HG03520 (cell line): ENCODE measurements at regions not wholly inside any gene's neighbourhood (a gene's known extent, or its start where the extent isn't known, plus 50 kb on each side); places are given as distances from the start of the nearest gene placed in this dataset.
"Not testable (repeated sequence)": the region's sequence is repeated elsewhere in the genome, so short reads cannot be mapped to it uniquely, and the experiment has no call there.

Experiments
- ATAC-seq: cut with Tn5 transposase; IDR thresholded peaks from one replicate; pipeline ENCODE4 v1.9.1; 2021; ENCODE audit warnings: mild to moderate bottlenecking, moderate library complexity; ENCODE audit not compliant: unreplicated experiment

DNA sequence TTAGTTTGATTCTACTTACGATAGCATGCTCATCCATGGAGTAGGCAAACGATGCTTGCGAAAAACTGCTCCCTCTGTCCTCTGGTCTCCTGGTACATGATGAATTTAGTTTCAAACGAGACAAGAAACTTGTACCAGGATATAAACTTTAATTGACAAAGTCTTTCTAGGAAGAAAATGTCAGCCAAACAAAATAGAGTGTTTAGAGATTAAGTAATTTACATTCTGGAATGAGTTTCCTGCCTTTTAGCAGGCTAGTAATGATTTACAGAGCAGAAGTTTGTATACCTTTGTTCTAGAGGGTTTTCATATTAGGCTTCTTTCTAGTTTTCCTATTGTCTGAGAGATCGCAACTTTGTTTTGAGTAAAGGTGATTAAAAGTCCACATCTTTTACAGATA lies 206.9 kb downstream of the RPL10L start:
- ATAC-seq = no peak

DNA sequence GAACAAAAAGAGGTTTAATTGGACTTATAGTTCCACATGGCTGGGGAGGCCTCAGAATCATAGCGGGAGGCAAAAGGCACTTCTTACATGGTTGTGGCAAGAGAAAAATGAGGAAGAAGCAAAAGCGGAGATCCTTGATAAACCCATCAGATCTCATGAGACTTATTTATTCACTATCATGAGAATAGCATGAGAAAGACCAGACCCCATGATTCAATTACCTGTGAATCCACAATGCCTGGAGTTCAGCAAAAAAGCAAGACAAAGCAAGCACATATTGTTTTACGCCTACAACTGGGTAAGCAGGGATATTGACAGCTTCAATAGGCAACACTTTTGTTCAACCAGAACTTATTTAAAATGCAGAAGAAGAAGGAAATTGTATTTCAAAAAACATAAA lies 218.2 kb downstream of the RPL10L start:
- no peak for ATAC-seq

DNA sequence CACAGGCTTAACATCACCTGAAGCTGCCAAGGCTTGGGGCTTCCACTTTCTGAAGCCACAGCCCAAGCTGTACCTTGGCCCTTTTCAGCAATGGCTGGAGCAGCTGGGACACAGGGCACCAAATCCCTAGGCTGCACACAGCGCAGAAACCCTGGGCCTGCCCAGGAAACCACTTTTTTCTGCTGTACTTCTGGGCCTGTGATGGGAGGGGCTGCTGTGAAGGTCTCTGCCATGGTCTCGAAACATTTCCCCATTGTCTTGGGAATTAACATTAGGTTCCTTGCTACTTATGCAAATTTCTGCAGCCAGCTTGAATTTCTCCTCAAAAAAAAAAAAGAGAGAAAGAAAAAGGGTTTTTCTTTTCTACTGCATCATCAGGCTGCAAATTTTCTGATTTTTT lies 219.1 kb downstream of the RPL10L start:
- ATAC-seq = no peak

DNA sequence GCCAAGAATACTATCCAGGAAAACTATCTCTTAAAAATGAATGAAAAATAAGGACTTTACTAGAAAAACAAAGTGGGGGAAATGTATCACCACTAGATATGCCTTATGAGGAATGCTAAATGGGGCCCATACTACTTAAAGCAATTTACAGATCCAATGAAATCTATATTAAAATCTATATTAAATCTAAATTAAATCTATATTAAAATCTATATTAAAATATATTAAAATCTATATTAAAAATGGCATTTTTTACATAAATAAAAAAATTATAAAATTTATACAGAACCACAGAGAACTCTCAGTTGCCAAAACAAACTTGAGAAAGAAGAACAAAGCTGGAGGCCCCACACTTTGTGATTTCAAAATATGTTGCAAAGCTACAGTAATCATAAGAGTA lies 234.5 kb downstream of the RPL10L start:
- no peak for ATAC-seq

DNA sequence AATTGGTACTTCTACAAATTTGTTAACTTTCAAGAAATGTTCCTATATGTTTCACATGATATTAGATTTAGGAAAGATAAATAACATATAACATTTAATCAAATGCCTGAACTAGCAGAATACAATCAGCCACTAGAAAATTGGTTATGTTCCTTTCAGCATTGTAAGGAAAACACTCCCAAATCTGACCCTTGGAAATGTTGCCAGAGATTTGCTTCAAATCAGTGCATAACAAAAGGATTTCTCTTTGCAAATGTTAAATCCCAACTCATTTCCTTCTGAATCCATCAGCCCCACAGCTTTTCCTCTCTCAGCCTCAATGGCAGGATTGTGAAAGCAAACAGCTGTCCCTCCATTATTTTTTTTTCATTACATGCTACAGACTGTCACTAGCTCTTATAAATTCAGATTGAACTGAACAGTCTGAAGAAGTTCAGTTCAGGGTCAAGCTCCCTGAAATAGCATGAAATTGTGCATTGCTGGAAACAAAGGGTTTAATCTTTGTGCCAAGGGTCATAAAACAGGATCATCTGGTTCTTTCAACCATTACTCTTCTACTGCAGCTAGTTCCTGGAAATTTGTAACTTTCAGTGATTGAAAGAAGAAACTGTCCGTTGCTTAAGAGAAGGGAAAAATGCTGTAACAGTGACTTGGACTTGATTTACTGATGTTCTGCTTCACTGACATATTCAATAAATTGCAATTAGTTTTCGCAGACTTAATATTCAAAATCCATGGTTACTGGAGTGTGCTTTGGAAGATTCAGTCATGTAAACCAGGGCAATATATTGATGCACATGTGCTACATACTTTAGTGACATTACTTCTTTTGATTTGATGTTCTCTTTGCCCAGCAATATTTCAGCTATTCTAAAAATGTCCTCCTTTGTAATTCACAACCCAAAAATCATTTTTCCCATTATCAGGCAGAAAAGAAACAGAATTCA lies 246.4 kb downstream of the RPL10L start:
- ATAC-seq = no peak

DNA sequence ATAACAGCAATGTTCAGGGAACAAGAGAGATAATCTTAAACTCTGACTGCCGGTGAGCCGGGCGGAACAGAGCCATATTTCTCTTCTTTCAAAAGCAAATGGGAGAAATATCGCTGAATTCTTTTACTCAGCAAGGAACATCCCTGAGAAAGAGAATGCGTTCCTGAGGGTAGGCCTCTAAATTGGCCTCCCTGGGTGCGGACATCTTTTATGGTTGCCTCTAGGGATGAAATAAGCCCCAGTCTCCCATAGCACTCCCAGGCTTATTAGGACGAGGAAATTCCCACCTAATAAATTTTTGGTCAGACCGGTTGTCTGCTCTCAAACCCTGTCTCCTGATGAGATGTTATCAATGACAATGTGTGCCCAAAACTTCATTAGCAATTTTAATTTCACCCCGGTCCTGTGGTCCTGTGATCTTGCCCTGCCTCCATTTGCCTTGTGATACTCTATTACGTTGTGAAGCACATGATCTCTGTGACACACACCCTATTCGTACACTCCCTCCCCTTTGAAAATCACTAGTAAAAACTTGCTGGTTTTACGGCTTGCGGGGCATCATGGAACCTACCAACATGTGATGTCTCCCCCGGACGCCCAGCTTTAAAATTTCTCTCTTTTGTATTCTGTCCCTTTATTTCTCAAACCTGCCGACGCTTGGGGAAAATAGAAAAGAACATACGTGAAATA lies 249.4 kb downstream of the RPL10L start:
- ATAC-seq = not testable (repeated sequence)

DNA sequence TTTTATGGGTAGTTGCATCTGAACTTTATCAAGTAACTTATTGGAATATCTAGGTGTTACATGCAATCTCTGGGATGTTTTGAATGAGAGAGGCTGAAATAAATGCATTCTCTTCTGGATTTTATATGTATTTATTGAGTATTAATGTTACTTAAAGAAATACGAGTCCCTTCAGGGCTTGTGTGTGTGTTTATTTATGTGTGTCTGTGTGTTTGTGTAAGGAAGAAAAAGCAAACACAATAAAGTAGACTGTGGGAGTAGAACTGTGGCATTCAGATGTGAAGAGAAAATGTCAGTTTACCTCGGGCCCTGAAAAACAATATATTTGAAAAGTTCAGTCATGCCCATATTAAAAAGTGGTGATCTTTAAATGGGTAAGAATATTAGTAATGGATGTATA lies 250.5 kb downstream of the RPL10L start:
- no peak for ATAC-seq

DNA sequence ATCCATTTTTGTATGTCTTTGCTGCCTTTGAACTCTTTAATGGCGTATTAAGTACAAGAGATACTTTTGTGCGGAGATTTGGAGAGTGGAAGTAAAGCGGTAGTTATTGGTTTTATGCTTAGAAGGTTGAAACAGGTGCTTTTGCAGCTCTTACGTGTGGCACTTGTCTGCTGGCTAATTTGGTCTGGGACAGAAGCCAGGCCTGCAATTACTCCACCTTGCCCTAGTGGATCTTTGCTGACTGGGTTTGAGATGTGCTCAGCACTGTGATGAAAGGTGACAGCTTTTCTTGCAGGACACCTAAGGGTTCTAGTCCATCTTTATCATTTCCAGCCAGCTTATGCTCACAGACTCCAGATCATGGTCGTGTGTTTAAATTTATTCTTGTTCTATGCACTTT lies 252.5 kb downstream of the RPL10L start:
- no peak for ATAC-seq

DNA sequence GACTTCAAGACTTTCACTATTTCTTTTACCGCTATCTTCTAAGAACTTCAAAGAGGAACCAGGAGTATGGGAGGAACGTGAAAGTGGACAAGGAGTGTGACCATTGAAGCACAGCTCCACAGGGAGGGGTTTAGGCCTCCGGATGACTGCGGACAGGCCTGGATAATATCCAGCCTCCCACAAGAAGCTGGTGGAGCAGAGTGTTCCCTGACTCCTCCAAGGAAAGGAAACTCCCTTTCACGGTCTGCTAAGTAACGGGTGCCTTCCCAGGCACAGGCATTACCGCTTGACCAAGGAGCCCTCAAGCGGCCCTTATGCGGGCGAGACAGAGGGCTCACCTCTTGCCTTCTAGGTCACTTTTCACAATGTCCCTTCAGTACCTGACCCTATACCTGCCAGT lies 267.0 kb downstream of the RPL10L start:
- no peak for ATAC-seq

DNA sequence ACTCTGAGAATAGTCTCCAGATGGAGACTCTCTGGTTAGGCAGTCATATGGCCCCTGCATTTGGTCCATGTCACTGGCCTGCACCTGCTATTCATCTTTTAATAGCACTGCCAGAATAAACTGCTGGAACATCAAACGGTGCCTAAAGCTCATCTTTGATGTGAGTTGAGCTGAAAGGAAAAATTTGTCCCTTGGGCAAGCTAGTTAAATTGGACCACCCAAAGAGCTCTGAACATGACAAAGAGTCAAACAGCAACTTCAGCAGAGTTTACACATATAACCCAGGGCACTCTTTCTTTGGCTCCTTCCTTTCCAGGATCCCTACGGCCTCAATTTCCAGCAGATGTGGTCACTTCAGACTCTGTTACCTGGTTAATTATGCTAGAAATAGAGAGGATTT lies 269.9 kb downstream of the RPL10L start:
- no peak for ATAC-seq

DNA sequence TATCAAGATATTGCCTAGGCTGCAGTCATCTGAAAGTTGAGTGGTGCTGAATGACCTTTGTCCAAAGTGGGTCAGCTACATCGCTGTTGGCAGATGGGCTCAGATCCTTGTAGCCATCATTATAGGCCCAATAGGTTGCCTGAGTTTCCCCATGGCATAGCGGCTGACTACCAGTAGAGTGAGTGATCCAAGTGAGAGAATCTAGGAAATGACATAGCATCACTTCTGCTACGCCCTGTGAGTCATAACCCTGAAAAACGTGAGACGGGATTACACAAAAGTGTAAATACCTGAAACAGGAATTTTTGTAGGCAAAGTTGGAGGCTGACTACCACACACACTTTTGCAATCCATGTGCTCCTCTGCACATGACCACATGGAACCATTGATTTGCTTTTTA lies 273.3 kb downstream of the RPL10L start:
- ATAC-seq = no peak

DNA sequence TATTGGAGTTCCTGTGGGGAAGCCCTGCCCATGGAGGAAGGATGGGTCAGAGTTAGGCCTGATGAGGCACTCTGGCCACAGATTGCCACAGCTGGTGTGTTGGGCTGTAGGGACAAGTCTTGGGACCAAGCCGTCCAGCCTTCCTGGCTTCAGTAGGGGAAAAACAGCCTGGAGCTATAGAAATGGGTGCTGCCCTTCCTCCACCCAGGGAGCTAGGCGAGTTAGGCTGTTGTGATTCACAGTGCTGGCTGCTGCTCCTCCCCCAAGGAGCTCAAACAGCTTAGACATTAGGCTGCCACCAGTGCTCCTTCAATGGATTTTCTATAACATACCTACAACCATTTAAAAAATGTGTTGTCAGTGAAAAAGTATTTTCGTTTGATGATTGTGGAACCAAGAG lies 274.3 kb downstream of the RPL10L start:
- no peak for ATAC-seq

DNA sequence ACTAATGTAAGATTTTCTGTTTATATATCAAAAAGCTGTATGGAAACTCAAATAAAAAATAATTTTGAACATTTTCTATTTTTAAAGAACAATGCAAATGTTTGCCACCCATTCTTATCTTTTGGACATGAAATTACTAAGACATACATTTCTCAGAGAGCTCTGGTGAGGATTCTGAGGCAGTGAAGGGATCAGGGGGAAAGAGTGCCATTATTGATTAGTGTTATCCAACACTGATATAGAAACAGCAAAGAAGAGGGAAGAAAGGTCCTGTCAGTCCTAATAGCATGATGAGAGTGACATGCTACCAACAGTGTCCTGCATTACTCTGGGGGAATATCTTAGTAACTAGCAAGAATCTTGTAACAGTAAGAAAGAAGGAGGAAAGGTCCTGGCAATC lies 282.2 kb downstream of the RPL10L start:
- ATAC-seq = no peak

DNA sequence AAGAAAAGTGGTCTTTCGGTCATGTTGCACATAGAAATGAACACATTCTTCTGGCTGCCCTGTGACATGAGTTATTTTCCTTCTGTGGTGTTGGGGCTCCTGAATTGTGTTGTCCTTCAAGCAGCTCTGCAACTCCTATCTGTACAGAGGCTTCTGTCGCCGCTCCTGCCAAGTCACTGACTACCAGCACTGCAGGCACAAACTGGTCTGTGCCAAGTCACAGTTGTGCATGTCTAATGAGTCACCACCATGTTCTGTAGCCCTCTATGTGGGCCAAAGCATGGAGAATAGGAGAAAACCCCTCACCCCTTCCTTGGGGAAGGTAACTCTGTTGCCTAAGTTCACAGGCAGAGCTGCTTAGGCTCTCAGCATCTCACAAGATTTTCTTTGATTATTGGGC lies 283.3 kb downstream of the RPL10L start:
- no peak for ATAC-seq

DNA sequence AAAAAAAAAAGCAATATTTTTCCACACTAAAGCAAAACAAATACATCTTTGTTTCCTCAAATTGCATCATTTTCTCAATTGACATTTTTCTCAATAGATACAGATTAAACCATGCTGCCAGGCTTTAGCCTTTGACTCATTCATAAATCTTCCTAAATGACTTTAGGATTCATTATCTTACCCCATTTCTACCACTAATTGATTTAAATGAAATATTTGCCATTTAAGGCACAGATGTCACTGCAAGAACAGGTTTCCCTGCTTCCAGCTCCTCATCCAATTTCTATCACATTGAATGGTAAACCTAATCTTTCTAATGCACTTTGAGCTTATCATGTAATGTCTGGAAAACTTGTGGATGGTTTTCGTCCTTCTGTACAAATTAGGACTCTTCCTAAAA lies 298.7 kb downstream of the RPL10L start:
- ATAC-seq = no peak

DNA sequence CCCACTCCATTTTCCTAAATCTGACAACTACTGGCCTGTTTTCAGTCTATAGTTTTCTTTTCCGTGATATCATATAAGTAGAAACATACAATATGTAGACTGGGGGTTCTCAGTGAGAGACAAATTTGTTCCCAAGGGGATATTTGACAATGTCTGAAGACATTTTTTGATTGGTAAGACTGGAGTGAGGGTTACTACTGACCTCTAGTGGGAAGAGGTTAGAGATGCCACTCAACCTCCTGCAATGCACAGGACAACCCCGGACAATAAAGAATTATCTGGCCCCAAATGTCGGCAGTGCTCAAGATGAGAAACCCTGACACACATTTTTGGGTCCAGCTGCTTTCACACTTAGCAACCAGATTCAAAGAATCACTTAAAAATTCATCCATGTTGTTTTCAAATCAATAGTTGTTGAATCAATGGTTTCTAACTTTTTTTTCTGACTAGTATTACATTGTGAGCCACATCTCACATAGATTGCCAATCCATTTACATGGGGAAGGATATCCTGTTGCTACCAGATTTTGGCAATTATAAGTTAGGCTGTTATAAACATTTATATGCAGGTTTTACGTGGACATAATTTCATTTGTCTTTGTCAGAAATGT lies 307.1 kb downstream of the RPL10L start:
- no peak for ATAC-seq

DNA sequence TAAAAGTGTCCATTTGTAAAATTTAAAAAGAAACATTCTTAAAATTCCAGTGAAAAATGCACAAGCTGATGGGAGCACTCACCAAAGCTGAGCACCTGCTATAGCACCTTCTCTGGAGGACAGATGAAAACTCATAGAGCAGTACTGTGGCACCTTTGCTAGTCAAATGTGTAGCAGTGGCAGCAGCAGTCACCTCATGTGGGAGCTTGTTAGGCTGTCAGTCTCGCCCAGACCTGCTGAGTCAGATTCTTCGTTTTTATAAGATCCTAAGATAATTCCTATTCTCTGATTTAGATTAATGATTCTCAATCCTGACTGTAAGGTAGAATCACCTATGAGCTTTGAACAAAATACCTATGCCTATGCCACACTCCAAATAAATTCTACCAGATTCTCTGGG lies 325.8 kb downstream of the RPL10L start:
- ATAC-seq = no peak

DNA sequence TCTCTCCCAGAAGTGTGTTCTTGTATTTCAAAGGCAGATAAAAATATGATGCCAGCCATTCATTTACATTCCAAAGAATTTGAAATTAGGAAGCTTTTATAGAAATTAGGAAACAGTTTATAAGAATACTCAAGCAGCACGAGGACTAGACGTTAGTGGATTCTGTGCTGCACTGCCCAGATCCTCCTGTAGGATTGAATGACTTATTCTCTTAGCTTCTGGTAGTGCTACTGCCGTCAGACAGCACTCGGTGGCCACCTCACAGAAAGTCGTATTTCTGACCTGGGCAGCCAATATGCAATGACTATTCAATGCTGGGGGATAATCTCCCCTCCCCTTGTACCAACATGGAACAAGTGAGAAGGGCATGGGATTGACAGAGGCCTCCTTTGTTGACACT lies 326.4 kb downstream of the RPL10L start:
- ATAC-seq = no peak

DNA sequence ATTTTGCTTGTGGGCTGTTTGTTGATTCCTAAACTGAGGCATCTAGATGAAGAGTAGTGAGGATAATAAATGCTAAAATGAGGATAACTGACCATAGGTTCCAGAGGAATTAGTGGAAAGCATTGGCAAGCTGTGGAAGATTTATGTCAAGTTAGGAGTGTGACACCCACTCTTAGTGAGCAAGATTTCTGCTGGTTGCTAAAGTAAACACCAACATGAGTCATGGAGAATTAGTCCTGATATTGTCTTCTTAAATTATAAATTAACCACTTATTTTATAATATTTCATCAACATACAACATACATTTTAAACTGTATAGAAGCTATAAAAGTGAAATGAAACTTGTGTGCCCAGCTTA lies 328.2 kb downstream of the RPL10L start:
- no peak for ATAC-seq

DNA sequence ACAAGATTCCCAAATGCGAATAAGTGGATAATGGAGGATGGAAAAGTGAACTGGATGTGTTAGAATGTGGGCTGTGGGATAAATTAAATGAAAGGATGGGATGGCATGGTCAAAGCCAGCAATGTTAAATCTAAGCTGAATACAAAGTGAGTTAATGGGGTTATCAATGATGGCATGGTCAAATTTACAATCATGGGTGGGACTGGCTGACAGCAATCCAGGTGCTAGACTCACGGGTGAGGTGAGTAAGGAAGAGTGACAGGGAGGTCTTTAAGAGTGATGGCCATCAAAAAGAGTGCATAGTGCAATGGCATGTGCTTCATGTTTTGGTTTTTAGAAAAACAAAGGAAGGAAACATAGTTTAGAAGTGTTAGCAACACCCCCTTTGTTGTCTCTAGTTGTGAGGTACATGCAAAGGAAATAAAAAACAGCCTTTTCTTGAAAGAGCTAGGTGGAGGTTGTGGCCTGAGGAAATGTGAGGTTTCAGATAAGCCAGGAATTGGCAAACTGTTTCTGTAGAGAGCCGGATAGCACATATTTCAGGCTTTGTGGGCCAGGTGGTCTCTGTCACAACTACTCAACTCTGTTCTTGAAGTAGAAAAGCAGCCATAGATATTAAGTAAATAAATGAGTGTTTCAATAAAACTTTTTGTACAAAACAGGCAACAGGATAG lies 328.7 kb downstream of the RPL10L start:
- ATAC-seq = no peak

DNA sequence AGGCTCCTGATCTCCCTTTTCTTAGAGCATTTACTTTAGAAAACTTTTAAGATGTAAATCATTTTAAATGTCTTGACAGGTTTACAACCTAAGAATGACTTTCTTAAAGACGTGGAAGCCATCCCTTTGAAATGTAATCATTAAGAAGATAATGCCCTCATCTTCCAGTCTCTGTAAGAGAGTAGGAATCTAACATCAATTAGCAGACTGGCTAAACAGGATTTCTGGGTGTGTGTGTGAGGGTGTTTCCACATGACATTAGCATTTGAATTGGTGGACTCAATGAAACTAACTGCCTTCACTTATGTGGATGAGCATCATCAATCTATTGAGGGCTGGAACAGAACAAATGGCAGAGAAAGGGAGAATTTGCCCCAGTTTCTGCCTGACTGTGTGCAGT lies 329.5 kb downstream of the RPL10L start:
- no peak for ATAC-seq

DNA sequence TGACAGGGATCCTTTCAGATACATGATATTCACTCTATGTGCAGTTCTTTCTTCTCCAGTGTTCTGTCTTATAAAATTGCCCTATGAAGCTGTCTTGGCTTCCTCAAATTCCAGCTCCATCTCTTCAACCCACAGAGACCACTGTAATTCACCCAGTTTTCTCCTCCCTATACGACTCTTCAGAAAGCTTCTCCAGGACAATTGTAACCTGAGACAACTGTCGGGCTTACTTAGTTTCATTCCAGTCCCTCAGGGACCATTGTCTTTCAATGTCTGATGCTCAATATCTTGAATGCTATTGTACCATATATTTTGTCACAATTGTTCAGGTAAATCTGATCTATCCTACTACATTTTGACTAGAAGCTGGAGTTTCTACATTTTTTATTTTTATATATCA lies 345.3 kb downstream of the RPL10L start:
- no peak for ATAC-seq
